Lower leg skin (tissue), 4 donors: ENCODE measurements at regions not wholly inside any gene's neighbourhood (a gene's known extent, or its start where the extent isn't known, plus 50 kb on each side); places are given as distances from the start of the nearest gene placed in this dataset.

Experiments used
- DNase-seq, 2 donors: peaks; one replicate each; pipeline ENCODE4 v3.0.0-alpha.2; 2019; ENCODE audit warnings: low spot score in 2 of 2
- H3K4me3 ChIP-seq: fragments of 200-600 bp; sonication (generic); 2 replicates; pipeline ENCODE4 v1.5.1; 2017; ENCODE audit warnings: mild to moderate bottlenecking, low read depth; ENCODE audit not compliant: poor library complexity, severe bottlenecking
- POLR2A ChIP-seq, 2 donors: fragments of 450-650 bp; IDR thresholded peaks; one replicate each; pipeline ENCODE4 v1.6.1; 2016 to 2017; ENCODE audit warnings: antibody characterized with exemption in 2 of 2, mild to moderate bottlenecking in 1 of 2, moderate library complexity in 1 of 2
- WGBS, 2 donors: methylation state at CpG; one replicate each; pipeline ENCODE4 v1.1.5; 2018; 5-methylcytosine and 5-hydroxymethylcytosine counted together
- intact Hi-C: fragments of 100-400 bp; cut with DNase I; formaldehyde crosslinking; loops from one replicate; pipeline ENCODE4 v1.15.0; 2023; ENCODE audit warnings: low total_unique reads
- TF ChIP-seq, protein P1 (sequence below), 3 donors: fragments of 450-650 bp; IDR thresholded peaks; one replicate each; pipeline ENCODE4 v1.5.1; 2016; ENCODE audit warnings: antibody characterized with exemption in 3 of 3, mild to moderate bottlenecking in 3 of 3, moderate library complexity in 2 of 3

DNA sequence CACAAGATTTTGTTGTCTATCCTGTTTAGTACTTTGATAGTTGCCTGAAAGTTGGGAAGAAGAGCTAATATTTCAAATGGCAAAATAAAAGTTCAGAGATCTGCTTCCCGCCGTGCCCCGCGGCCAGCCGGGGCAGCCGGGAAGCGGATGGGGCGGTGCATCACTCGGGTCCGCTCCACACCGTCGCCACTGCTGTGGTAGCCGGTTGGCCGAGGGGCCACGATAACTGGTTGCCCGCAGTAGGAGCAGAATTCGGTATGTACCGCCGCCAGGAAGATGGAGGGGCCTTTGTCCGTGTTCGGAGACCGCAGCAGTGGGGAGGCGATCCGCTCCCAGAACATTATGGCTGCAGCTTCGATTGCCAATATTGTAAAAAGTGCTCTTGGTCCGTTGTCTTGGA, 427.2 kb upstream of the PDE3A start:
- intact Hi-C loops = no loop called here
- H3K4me3 ChIP-seq = no peak overlapping the region
- TF ChIP-seq, protein P1, sequence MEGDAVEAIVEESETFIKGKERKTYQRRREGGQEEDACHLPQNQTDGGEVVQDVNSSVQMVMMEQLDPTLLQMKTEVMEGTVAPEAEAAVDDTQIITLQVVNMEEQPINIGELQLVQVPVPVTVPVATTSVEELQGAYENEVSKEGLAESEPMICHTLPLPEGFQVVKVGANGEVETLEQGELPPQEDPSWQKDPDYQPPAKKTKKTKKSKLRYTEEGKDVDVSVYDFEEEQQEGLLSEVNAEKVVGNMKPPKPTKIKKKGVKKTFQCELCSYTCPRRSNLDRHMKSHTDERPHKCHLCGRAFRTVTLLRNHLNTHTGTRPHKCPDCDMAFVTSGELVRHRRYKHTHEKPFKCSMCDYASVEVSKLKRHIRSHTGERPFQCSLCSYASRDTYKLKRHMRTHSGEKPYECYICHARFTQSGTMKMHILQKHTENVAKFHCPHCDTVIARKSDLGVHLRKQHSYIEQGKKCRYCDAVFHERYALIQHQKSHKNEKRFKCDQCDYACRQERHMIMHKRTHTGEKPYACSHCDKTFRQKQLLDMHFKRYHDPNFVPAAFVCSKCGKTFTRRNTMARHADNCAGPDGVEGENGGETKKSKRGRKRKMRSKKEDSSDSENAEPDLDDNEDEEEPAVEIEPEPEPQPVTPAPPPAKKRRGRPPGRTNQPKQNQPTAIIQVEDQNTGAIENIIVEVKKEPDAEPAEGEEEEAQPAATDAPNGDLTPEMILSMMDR (IDR thresholded peaks at IDR 0.05) = no peak
- TF ChIP-seq POLR2A (IDR thresholded peaks at IDR 0.05) = no peak
- DNase-seq = no peak
- WGBS, 2 donors = 96 to 97% methylated on average over 26 of the region's 26 CpGs

DNA sequence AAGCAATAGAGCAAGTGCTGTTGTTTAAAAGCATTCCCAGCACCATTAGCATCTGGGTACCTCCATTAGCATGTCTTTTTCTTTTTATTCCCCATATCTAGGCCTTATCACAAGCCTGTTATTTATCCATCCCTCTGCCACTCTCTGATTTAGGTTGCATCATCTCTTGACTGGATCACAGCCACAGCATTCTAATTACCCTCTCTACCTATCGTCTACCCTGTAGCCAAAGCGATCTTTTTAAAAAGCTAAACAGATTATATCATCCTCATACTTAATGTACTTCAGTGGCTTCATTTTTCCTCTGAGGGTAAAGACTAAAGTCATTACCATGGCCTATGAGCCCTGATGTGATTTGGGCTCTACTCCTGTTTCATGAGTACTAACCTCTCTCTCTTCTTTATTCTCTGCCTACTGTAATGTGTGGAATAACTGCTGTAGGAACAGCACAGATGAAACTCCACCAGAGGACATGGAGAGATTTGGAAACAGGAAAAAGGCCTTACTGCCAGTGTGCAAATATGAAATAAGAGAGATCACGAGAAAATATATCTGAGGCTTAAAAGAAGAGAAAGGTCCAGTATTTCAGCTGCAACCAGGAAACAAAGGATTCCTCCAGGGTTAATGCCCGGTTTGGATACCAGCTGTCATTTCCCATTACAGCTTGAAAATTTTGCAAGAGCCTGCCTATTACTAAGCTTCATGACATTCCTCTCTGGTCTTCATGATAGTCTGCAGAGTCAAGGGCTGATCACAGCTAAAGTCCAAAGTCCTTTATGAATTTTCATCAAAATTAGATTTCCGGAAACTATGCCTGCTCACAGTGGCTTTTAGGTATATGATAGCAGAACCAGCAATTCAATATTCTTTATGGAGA, 422.5 kb upstream of the PDE3A start:
- intact Hi-C loops = no loop called here
- 70 to 82% methylated on average over 5 of the region's 5 CpGs for WGBS, 2 donors
- no peak overlapping the region for H3K4me3 ChIP-seq
- no peak for DNase-seq
- TF ChIP-seq, protein P1 (IDR thresholded peaks at IDR 0.05) = no peak
- TF ChIP-seq POLR2A (IDR thresholded peaks at IDR 0.05) = no peak

DNA sequence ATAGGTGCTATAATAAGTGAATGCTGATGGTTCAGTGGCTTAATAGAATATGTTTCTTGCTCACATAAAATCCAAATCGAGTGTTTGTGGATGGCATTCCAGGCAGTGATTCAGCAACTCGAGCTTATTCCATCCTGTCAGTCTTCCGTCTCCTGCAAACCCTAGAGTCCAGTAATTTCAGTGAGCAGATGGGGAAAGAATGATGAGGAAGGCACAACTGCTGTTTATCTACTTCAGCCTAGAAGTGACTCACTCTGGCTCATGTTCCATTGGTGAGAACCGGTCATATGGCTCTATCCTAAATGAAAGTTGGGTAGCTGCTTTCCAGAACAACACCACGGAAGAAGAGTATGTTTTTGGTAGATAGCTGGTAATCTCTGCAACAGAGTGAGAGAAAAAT, 421.8 kb upstream of the PDE3A start:
- WGBS, 2 donors = 66 to 67% methylated on average over 5 of the region's 5 CpGs

DNA sequence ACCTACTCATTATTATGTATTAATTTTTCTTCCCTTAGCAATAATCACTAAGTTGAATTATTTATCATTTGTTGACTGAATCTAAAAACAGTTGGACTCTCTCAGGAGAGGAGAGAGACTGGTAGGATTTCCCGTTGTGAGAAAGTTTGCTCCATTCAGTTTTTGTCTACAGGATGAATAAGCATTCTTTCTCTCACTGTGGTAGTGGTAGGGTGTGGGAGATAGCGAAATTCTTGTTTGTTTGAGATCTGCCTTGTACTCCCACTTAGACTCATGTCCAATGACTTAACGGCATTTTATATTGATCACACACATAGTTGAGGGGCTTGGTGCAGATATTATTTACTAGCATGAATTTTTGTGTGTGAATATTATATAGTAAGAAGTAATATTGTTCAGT, 421.0 kb upstream of the PDE3A start:
- TF ChIP-seq, protein P1 (IDR thresholded peaks at IDR 0.05) = no peak
- no peak for TF ChIP-seq POLR2A (IDR thresholded peaks at IDR 0.05)
- intact Hi-C loops = no loop called here
- no peak overlapping the region for H3K4me3 ChIP-seq
- DNase-seq = no peak
- WGBS, 2 donors = 77 to 91% methylated on average over 3 of the region's 3 CpGs

More for the DNA sequence above, 421.8 kb upstream of the PDE3A start:
- no peak overlapping the region for H3K4me3 ChIP-seq
- TF ChIP-seq, protein P1 (IDR thresholded peaks at IDR 0.05) = no peak
- TF ChIP-seq POLR2A (IDR thresholded peaks at IDR 0.05) = no peak
- intact Hi-C loops = no loop called here
- no peak for DNase-seq

DNA sequence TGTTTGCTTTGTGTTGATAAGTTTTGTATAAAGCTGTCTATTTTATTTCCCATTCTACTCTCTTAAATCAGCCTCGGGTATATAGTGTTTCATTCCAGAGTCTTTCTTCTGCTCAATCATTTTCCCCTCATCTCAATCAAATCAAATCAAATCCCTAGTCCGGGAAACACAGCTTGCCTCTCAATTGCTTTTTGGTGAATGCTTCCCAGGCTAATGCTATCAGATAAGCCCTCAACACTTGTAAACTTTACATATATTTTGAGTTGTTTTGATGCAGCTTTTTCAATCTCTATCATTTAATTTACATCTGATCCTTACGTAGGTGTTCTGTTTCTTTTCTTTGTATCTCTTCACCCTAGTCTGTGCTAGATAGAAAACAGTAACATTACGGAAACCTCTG, 416.7 kb upstream of the PDE3A start:
- no peak overlapping the region for H3K4me3 ChIP-seq
- DNase-seq = no peak
- no peak for TF ChIP-seq POLR2A (IDR thresholded peaks at IDR 0.05)
- TF ChIP-seq, protein P1 (IDR thresholded peaks at IDR 0.05) = no peak
- intact Hi-C loops = no loop called here
- WGBS, 2 donors = 83 to 88% methylated on average over 4 of the region's 4 CpGs
